GM21526 (cell line): ENCODE measurements at regions not wholly inside any gene's neighbourhood (a gene's known extent, or its start where the extent isn't known, plus 50 kb on each side); places are given as distances from the start of the nearest gene placed in this dataset.

ENCODE experiments used
- ATAC-seq: cut with Tn5 transposase; IDR thresholded peaks from one replicate; pipeline ENCODE4 v1.9.1; 2021; ENCODE audit warnings: moderate library complexity; ENCODE audit not compliant: unreplicated experiment, low FRiP score

DNA sequence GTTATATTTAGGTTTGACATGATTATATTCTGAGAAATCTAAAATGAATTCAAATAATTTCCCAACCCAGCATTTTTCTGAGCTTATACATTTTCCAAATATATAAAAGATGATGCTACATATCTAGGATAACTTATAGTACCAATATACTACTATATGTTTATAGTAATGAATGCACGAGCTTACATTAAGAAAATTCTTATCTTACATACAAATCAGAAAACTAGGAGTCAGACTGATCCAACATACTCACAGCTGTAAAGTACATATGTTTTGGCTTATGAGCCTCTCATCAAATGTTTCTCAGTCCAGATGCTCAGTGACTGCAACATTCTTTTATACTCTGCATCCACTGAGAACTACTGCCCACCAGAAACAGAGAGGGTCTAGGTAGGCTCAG, 491.3 kb upstream of the KLF12 start:
- ATAC-seq = no peak

GRCh38 chr13:74623761-74624160, 489.6 kb upstream of the KLF12 start:
- ATAC-seq = no peak

- ATAC-seq = no peak
These were observed 488.1 kb upstream of the KLF12 start for GRCh38 chr13:74622284-74622683.

DNA sequence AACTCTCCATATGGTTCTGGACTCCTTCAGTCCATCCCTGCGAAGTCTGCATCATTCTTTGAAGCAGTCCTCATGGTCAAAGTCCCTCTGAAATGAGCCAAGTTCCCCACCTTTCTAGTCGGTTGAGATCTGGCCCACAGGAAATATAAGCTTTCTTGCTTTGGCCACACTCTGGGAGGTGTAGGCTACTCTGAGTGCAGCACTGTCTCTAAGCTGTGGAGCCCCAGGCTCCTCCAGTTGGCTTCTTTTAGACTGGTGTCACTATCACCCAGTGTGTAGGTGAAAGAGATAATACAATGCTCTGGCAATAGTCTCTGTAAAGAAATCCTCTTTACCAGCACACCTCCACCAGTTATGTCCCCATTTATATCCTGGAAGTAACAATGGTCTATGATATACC, 486.5 kb upstream of the KLF12 start:
- ATAC-seq = no peak

DNA sequence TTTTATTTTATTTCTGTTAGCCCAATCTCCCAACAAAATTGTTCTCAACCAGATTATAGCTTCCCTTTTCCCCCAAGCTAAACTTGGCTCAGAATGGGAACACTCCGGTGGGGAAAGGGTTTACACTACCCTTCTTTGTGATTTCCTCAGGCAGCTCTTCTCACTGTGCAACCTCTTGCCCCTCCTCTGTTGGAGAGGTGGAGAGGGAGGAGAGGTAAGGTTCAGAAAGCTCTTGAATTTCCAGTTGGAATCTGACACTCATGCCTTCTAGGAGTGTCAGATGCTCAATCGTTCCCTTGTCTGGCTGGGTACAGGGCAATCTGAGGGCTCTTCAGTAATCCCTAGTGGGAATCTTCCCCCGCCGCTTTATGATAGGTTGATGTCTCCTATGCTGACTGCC, 486.1 kb upstream of the KLF12 start:
- no peak for ATAC-seq

GRCh38 chr13:74597526-74597925, 463.3 kb upstream of the KLF12 start:
- ATAC-seq = no peak

DNA sequence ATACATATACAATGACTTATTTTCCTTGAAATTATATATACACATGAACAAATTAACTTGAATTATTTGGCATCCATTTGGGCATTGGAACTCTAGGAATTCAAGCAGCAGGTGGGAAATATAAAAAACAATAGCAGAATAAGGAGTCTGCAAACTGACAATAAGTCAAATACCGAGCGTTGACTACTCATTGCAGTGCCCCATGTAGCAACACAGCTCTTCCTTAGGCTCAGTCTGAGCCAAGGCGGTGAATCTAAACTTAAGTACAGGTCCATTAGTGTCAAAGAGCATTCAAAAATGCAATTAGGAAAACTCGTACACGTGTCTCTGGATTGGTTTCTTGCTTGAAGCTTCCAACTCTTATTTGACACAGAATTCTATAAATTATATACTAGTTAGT, 462.5 kb upstream of the KLF12 start:
- ATAC-seq = no peak

DNA sequence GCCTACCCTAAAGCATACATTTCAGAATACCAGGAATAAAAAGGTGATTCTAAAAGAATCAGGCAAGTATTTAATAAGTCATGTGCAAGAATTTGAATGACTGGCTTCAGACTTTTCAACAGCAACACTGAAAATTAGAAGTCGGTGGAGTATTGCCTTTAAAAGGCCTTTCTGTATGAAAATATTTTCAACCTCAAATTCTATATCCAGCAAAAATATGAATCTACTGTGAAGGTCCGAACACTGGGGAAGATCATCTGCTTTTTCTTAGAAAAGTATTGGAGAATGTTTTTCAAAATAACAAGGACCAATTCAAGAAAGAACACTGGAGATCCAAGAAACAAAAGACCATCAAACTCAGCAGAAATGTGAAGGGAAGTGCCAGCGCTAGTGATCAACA, 459.5 kb upstream of the KLF12 start:
- ATAC-seq = no peak

DNA sequence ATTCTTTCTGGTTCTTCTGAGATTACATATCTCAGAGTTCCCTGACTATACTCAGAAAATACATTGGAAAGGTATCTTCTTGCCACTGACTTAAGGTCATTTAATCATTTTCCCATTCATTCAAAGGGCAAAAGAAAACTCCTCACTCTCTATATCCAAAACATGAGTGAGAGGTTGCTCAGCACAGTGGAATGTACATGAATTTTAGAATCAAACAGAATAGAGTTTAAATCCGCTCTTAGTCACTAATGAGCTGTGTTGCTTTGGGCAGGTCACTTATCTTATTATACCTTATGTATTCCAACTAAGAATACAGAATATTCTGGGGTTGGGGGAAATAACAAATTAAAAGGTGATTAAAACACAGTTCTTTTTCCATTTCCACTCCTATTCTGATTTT, 452.6 kb upstream of the KLF12 start:
- ATAC-seq = no peak

- ATAC-seq = no peak
These were observed 442.2 kb upstream of the KLF12 start for GRCh38 chr13:74576420-74576819.

- no peak for ATAC-seq
These were observed 441.5 kb upstream of the KLF12 start for GRCh38 chr13:74575729-74576125.

- no peak for ATAC-seq
These were observed 440.9 kb upstream of the KLF12 start for GRCh38 chr13:74574964-74575728.

- ATAC-seq = no peak
These were observed 439.4 kb upstream of the KLF12 start for GRCh38 chr13:74573654-74574053.

DNA sequence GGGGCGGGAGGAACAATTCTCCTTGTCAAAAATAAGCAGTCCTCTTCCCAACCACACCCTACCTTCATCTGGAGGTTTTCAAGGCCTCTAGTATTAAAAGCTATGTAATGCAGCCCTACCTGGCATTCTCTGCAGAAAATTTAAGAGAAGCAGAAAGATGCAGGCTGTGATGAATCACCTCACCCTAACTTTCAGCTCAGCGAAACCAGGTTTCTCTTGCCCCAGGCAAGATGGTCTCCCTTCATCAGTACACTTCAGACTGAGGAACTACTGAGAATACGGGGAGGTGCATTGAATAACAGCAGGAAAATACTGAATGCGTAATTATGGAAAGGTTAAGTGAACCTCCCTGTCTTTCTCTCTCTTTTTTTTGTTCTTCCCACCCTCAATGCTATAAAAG, 437.6 kb upstream of the KLF12 start:
- ATAC-seq = no peak

DNA sequence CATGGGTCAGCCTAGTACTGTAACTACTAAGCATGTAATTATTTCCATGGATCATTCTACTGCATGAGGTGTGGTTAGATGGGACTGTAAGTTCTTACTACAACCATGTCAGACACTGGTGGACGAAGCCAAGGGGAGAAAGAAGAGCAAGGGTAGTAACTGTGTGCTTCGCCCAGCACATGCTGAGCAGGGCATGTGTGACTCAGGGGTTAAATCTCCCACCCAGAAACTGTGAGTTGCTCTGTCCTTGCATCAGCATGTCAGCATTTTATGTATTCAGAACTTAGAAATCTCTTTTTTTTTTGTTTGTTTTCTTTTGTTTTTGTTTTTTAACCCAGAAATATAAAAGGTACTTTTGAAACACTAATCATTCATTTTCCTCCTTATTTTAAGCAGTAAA, 436.6 kb upstream of the KLF12 start:
- ATAC-seq = no peak

DNA sequence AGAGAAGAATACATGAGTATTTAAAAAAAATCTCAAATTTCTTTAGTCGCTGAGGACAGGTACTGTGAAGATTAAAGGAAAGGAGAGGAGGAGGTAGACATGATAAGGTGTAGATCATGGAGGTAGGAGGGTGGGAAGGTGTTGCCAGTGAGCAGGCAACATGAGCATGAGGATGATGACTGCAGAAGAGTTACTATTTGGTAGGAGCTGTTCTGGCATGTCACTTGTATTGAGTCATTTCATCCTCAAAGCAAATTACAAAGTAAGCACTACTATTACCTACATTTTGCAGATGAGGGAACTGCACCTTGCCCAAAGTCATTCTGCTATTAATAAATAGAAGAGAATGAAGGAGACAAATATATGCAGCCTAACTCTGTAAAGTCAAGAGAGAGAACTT, 435.8 kb upstream of the KLF12 start:
- ATAC-seq = no peak

GRCh38 chr13:74569251-74569650, 435.0 kb upstream of the KLF12 start:
- ATAC-seq = no peak

DNA sequence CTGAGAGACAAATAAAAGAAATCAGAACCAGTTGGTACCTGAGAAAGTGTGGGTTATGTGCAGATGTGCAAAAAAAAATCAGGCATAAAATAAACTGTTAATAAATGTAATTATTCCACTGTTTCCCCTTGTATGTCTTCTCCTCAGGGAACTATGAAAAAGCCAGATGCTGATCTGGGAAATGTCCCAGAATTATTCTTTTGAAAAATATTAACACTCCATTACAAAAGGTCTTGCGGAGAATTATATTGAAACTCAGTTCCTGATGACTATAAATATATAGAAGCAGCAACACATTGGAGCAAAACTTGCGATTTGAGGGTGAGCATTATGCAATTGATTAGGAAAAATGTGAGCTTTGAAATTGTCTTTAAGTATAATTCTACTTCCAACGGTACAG, 433.3 kb upstream of the KLF12 start:
- ATAC-seq = no peak

GRCh38 chr13:74562381-74562780, 428.2 kb upstream of the KLF12 start:
- no peak for ATAC-seq

DNA sequence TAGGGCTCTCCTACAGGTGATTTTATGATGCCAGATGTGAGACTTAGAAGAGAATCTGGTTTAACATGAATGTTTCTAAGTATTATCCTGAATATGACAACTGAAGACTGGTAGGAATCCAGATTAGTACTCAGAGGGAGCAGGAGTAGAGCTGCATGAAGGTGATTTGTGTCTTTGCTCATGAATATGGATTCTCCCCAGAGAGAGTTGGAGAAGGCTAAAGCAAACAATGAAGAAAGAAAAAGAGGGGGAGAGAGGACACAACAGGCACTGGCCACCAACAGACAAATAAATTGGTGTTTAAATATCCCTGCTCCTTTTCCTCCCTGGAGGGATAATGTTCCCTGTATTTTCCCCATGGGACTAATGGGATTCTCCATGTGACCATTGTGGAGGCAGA, 427.0 kb upstream of the KLF12 start:
- ATAC-seq = no peak

DNA sequence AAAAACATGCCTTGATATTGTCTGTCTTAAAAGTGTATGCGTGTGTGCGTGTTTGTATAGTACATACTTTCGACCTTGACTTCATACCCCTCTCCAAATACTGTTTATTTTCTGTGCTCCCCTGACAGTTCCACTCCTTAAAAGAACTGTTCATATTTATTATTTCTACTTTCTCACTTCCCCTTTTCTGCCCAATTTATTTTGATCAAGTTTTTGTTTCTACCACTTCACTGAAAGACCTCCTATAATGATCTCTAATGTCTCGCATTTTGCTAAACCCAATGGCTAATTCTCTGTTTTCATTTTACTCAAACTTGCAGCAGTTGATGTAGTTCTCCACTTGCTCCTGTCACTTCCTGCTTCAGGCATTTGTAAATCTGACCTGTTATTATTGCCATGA, 426.1 kb upstream of the KLF12 start:
- ATAC-seq = peak; percentile 84

GRCh38 chr13:74557870-74558269, 423.7 kb upstream of the KLF12 start:
- no peak for ATAC-seq
